Ascending aorta (tissue), 2 donors: ENCODE measurements at regions not wholly inside any gene's neighbourhood (a gene's known extent, or its start where the extent isn't known, plus 50 kb on each side); places are given as distances from the start of the nearest gene placed in this dataset.

ENCODE experiments used
- DNase-seq, 2 donors: peaks; one replicate each; pipeline ENCODE4 v3.0.0-alpha.2; 2019; ENCODE audit warnings: low spot score in 2 of 2
- H3K27ac ChIP-seq, 2 donors: fragments of 200-600 bp; sonication (generic); one replicate each; pipeline ENCODE4 v1.5.1; 2016 to 2017; ENCODE audit warnings: mild to moderate bottlenecking in 1 of 2
- H3K27me3 ChIP-seq: fragments of 200-600 bp; sonication (generic); one replicate; pipeline ENCODE4 v1.5.1; 2017
- H3K36me3 ChIP-seq, 2 donors: fragments of 200-600 bp; sonication (generic); one replicate each; pipeline ENCODE4 v1.5.1; 2016
- H3K4me1 ChIP-seq, 2 donors: fragments of 200-600 bp; sonication (generic); one replicate each; pipeline ENCODE4 v1.5.1; 2016 to 2017; ENCODE audit warnings: mild to moderate bottlenecking in 1 of 2
- H3K4me3 ChIP-seq, 2 donors: fragments of 200-600 bp; sonication (generic); one replicate each; pipeline ENCODE4 v1.5.1; 2016 to 2017; ENCODE audit warnings: mild to moderate bottlenecking in 1 of 2
- H3K9me3 ChIP-seq, 2 donors: fragments of 200-600 bp; sonication (generic); one replicate each; pipeline ENCODE4 v1.5.1; 2016
- CTCF ChIP-seq, 3 experiments: fragments of 200-600 bp in 2 of 3; fragments of 450-650 bp in 1 of 3; sonication (generic) in 2 of 3; IDR thresholded peaks; one replicate each; pipeline ENCODE4 v1.5.1; 2016 to 2019; ENCODE audit warnings: antibody characterized with exemption in 3 of 3, mild to moderate bottlenecking in 1 of 3, moderate library complexity in 1 of 3
- intact Hi-C: fragments of 100-400 bp; cut with DNase I; formaldehyde crosslinking; loops from one replicate; pipeline ENCODE4 v1.15.1; 2023

DNA sequence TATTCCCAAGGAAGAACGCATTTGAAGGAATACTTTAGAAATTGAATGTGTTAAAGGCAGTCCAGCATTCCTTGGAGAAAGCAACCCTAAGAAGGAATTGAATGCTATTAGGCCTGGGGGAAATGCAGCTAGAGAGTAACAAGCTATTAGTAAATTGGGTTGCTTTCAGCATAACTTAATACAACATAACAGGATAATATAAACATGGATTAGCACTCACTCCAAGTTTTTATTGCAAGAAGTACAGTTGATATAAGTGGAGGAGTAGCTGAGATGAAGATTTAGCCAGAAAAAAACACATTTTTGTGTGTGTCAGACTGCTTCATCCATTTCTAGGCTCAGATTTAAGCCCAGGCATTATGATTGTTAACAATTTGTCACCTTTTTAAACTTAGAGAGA, 314.6 kb downstream of the MEIS1 start:
- intact Hi-C loops, result no loop called here

DNA sequence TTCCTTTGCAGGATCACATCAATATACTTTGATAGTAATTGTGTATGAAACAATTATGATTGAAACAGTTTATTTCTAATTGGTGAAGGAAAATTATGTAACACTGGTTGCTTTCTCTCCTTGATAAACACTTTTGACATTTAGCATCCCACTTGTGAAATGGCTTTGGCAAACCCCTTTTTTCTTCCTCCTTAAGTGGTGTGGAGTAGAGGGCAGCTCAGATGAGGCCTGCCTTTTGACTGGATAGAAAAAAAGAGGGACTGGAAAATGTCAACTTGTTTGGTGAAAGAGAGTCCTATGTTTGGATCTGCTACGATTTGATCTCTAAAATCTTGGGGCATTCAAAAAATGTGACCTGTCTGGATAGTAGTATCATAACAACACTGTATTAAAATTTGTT, 318.3 kb downstream of the MEIS1 start:
- Histone ChIP-seq H3K9me3 (no peaks in the 10 kb centered on the region), H3K4me3 (no peak overlapping the region), H3K4me1 (no peaks in the 10 kb centered on the region), H3K27me3 (no peaks in the 10 kb centered on the region), H3K27ac (no peak overlapping the region), H3K36me3 (no peaks in the 10 kb centered on the region)
- DNase-seq, result no peak
- intact Hi-C loops, result no loop called here
- TF ChIP-seq CTCF (IDR thresholded peaks at IDR 0.05), result no peak

More for the DNA sequence above, 314.6 kb downstream of the MEIS1 start:
- no peak overlapping the region for H3K4me3 ChIP-seq
- no peaks in the 10 kb centered on the region for H3K36me3 ChIP-seq
- DNase-seq, result no peak
- TF ChIP-seq CTCF (IDR thresholded peaks at IDR 0.05), result no peak
- H3K4me1 ChIP-seq, result no peaks in the 10 kb centered on the region
- H3K27me3 ChIP-seq, result no peaks in the 10 kb centered on the region
- H3K27ac ChIP-seq, result no peak overlapping the region
- H3K9me3 ChIP-seq, result no peaks in the 10 kb centered on the region

- no peak for TF ChIP-seq CTCF (IDR thresholded peaks at IDR 0.05)
- Histone ChIP-seq H3K9me3 (no peaks in the 10 kb centered on the region), H3K27ac (no peak overlapping the region), H3K4me1 (no peaks in the 10 kb centered on the region), H3K36me3 (no peaks in the 10 kb centered on the region), H3K4me3 (no peak overlapping the region), H3K27me3 (no peaks in the 10 kb centered on the region)
- DNase-seq, result no peak
- intact Hi-C loops, result no loop called here
Measured at GRCh38 chr2:66753660-66754059, 318.7 kb downstream of the MEIS1 start.

DNA sequence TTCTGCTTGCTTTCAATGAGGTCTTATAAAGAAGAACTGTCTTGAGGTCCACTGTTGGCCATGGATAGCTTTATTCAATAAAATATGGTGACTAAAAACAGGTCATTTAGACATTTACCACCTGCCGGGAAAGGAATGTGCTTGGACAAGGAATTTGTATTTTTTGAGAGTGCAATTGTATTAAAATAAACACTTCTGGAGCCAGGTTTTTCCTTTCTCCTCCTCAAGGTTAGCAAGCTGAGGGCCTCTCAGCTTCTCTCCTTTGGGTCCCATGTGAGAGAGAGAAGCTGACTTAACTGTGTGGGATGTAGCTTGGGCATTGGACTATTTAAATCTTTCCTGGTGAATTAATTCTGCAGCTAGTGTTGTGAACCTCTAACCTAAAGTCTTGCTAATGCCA, 321.0 kb downstream of the MEIS1 start:
- no peaks in the 10 kb centered on the region for H3K27me3 ChIP-seq
- no peaks in the 10 kb centered on the region for H3K9me3 ChIP-seq
- no peaks in the 10 kb centered on the region for H3K36me3 ChIP-seq
- no peak overlapping the region for H3K4me3 ChIP-seq
- intact Hi-C loops, result no loop called here
- no peak for DNase-seq
- no peaks in the 10 kb centered on the region for H3K4me1 ChIP-seq
- no peak for TF ChIP-seq CTCF (IDR thresholded peaks at IDR 0.05)
- no peak overlapping the region for H3K27ac ChIP-seq

GRCh38 chr2:66761826-66762225, 326.9 kb downstream of the MEIS1 start:
- intact Hi-C loops, result no loop called here
- Histone ChIP-seq H3K4me1 (no peaks in the 10 kb centered on the region), H3K36me3 (no peaks in the 10 kb centered on the region), H3K9me3 (no peaks in the 10 kb centered on the region), H3K27ac (no peak overlapping the region), H3K4me3 (no peak overlapping the region), H3K27me3 (no peaks in the 10 kb centered on the region)
- DNase-seq, result no peak
- TF ChIP-seq CTCF (IDR thresholded peaks at IDR 0.05), result no peak

- Histone ChIP-seq H3K27me3 (no peaks in the 10 kb centered on the region), H3K27ac (no peak overlapping the region), H3K36me3 (no peaks in the 10 kb centered on the region), H3K4me3 (no peak overlapping the region), H3K4me1 (no peaks in the 10 kb centered on the region), H3K9me3 (no peaks in the 10 kb centered on the region)
- intact Hi-C loops, result no loop called here
- TF ChIP-seq CTCF (IDR thresholded peaks at IDR 0.05), result no peak
- DNase-seq, result no peak
Measured at GRCh38 chr2:66762761-66763160, 327.8 kb downstream of the MEIS1 start.
